ENCODE measurements at regions not wholly inside any gene's neighbourhood (a gene's known extent, or its start where the extent isn't known, plus 50 kb on each side); places are given as distances from the start of the nearest gene placed in this dataset.

GRCh38 chr14:34241185-34241711, 220.8 kb downstream of the SPTSSA start:
- DNase-seq, result no peak

DNA sequence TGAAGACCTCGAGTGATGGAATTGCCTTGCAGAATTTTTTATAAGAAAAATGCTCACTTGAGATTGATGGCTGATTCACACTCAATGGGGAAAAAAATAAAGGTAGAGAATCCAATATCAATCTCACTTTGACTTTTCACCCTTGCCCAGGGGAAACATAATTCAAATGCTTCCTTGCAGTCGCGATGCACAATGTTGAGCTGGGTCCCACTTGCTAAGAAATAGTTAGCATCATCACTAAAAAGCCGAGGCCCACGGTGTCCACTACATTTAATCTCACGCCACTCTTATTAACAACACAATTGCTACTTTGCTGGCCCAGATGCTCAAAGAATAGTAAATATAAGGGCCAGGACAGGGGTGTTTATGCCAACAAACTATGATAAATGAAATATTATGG, 223.4 kb downstream of the SPTSSA start:
- no peak for DNase-seq

DNA sequence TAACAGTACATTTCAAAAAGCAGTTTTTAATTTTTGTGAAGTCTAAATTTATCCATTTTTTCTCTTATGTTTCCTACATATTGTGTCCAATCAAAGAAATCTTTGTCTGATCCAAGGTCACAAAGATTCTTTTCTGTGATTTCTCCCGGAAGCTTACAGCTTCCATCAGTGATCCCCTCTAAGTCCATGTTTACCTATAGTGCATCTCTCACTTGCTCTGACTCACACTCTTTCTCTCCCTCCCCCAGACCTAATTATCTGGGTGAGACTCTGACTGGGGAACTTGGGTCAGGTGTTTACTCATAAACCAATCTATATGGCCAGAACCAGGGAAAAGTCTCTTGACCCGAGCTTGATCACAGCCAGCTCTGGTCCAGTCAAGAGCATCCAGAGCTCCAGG, 224.4 kb downstream of the SPTSSA start:
- no peak for DNase-seq

DNA sequence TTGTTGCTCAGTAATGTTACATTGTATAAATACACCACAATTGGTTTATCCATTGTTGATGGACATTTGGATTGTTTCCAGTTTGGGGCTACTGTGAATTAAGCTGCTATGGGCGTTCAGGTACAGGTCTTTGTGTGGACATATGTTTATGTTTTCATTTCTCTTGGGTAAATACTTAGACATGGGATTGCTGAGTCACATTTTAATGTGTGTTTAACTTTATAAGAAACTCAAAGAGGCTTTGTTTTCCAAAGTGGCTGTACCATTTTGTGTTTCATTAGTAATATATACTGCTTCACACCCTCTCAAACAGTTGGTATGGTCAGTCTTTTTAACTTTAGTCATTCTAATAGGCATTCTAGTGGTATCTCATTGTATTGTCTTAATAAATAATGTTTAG, 225.0 kb downstream of the SPTSSA start:
- no peak for DNase-seq

GRCh38 chr14:34235643-34236300, 226.3 kb downstream of the SPTSSA start:
- DNase-seq, result no peak

- DNase-seq, result no peak
Observed at GRCh38 chr14:34234258-34234657, 227.8 kb downstream of the SPTSSA start.

GRCh38 chr14:34233619-34234018, 228.4 kb downstream of the SPTSSA start:
- no peak for DNase-seq

- no peak for DNase-seq
Observed at GRCh38 chr14:34232790-34233189, 229.2 kb downstream of the SPTSSA start.

GRCh38 chr14:34231626-34232025, 230.4 kb downstream of the SPTSSA start:
- DNase-seq, result no peak

- DNase-seq, result no peak
Observed at GRCh38 chr14:34229140-34229539, 232.9 kb downstream of the SPTSSA start.

GRCh38 chr14:34228650-34228976, 233.4 kb downstream of the SPTSSA start:
- DNase-seq, result no peak

GRCh38 chr14:34227834-34228649, 234.0 kb downstream of the SPTSSA start:
- DNase-seq, result no peak

DNA sequence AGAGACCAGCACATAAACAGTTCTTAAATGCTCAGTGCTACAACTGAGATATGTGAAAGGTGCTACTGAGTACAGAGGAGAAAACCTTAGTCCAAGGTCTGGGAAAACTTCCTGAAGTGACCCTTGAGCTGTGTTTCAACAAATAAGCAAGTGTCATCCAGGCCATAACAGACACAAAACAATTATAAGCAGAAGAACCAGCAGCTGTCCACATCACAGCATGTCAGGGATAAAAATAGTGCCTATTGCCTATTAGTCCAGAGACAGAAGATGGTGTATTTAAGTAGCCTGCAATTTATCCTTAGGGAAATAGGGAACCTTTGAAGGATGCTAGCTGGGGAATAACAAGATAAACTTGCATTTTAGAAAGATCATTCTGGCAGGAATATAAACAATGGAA, 237.8 kb downstream of the SPTSSA start:
- no peak for DNase-seq

DNA sequence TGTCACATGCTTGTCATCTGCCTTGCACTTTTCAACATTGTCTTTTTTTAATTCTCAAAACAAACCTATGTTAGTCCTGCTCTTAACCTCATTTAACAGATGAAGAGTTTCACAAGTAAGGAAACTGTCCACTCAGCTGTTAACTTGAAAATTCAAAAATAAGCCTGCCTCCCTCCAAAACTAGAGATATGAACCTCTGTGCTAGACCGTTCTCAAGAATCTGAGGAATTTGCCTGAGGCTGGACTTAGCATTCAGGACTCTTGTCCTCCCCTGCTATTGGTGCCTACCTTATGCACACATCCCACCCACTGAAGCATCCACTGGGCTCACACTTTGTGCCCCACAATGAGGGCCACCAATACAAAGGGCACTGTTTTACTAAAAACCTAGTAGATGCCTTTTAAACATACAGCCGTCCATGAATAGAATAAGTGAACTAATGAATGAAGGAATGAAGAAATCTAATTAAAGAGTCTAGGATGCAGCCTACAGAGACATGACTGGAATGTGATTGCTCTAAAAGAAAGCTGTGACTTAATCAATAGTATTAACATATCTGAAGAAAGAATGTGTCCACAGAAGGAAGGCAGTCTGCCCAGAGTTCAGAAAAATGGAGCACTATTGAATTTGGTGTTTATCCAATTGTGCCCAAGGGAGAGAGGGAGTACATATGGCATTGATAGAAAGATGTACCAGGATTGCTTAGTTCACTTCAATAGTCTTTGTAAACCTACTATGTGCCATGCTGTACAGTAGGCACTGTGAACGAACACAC, 238.5 kb downstream of the SPTSSA start:
- no peak for DNase-seq

DNA sequence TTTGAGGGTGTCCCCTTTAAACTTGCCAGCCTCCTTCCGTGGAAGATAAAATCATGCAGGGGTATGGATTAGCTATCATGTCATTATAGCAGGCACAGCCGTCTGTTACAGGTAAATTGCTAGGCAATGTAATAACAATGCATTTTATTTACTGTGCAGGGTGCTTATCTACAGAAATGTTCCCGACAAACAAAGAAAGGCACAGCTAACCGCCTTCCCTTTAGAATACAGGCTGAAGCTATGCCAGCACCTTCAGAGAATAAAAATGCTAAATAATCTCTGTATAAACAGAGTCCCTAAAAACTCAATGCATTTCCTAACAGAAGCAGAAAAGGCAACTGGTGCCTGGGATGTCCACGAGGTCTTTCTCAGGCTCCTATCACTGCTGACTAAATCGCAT, 239.2 kb downstream of the SPTSSA start:
- no peak for DNase-seq

- DNase-seq, result no peak
Observed at GRCh38 chr14:34222122-34222521, 239.9 kb downstream of the SPTSSA start.

DNA sequence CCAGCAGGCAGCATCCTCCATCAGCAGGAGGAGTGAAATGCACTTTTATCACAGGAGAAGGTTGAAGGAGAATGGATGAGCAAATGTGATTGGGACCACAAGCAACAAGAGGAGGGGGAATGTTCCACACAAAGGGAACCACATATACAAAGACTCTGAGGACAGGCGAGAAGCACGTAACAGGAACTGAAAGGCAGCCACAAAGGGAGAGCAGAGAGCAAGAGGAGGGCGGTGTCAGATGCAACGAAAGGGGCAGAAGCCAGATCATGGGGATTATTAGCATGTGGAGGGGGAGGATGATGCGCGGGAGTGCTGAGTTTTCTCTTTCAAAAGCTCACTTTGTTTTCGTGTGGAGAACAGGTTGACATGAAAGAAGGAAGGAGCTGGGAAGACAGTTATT, 241.1 kb downstream of the SPTSSA start:
- no peak for DNase-seq

DNA sequence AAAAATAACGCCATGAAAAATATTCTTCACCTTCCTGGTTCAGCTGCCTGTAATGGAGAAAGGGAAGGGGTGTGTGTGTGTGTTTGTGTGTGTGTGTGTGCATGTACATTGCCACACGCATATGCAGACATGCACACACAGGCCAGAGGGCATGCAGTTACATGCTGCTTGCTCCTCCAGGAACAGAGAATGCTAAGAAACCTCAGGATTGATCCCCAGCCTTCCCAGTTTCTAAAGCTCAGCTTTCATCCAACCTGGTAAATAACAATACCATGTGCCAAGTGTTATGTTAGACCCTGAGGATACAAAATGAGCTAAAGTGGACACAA, 241.7 kb downstream of the SPTSSA start:
- no peak for DNase-seq

DNA sequence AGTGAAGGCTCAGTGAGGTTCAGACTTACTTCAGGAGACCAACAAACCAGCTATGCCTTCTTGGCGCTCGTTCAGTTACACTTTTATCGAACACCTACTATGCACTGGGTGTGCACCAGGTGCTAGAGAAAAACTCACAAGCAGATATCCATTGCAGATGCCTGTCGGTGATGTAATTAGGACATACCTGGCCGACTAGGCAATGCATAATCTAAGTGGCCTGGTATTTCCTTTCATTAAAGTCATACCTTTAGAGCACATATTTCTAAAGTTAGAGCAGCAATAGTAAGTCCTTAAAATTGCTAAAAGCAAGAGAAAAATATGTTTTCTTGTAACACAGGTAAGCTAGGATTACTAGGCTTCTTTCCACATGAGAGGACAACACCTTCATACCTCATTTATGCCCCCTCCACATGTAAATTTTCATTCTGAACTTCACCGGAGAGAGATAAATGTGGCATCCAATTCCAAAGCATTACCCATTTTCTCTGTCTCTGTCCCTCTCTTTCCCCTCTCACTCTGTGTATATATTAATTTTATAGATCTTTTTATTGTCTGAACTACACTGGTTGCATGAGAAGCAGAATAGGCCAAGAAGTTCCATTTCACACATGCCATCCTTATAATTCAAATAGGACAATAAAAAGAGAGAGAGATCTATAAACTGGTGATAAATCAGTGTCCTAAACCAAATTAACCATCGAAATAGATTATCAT, 242.2 kb downstream of the SPTSSA start:
- no peak for DNase-seq

GRCh38 chr14:34218881-34219280, 243.2 kb downstream of the SPTSSA start:
- DNase-seq, result no peak

GRCh38 chr14:34214961-34215360, 247.1 kb downstream of the SPTSSA start:
- no peak for DNase-seq

- DNase-seq, result no peak
Observed at GRCh38 chr14:34213332-34213731, 248.7 kb downstream of the SPTSSA start.
